ENCODE measurements at regions not wholly inside any gene's neighbourhood (a gene's known extent, or its start where the extent isn't known, plus 50 kb on each side); places are given as distances from the start of the nearest gene placed in this dataset.

DNA sequence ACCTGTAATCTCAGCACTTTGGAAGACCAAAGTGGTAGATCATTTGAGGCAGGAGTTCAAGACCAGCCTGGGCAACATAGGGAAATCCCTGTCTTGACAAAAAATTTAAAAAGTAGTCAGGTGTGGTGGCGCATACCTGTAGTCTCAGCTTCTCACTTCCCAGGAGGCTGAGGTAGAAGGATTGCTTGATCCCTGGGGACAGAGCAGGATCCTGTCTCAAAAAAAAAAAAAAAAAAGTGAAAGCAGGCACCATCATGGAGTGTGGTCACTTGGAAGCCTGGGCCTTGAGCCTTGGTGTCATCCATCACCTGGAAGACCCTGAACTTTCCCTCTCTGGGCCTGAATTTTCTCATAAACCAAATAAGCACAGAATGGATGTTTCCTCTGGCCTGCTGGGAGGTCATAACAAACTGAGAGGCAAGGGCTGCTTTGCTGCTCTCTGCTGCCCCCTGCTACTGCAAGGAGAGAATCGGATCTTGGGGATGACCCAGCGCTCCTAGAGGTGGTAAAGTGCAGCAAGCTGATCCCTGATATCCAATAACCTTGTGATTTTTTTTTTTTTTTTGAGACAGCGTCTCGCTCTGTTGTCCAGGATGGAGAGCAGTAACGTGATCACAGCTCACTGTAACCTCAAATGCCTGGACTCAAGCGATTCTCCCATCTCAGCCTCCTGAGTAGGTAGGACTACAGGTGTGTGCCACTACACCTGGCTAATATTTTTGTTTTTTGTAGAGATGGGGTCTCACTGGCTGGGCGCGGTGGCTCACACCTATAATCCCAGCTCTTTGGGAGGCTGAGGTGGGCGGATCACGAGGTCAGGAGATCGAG is 75.9 kb upstream of the RNU2-1 start:
- TF ChIP-seq POLR2AphosphoS5 (IDR thresholded peaks at IDR 0.05; ENCODE audit: low read depth, low read length), result no peak
- TF ChIP-seq, protein P1, sequence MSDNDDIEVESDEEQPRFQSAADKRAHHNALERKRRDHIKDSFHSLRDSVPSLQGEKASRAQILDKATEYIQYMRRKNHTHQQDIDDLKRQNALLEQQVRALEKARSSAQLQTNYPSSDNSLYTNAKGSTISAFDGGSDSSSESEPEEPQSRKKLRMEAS (IDR thresholded peaks at IDR 0.05), result no peak
- TF ChIP-seq POLR2A (IDR thresholded peaks at IDR 0.05; ENCODE audit: control extremely low read depth in 1 of 2, low read depth in 2 of 2, low read length in 2 of 2), result no peak
- TF ChIP-seq TEAD4 (IDR thresholded peaks at IDR 0.05; ENCODE audit: low read depth, low read length), result no peak
- TF ChIP-seq GABPA (IDR thresholded peaks at IDR 0.05; ENCODE audit: borderline replicate concordance, insufficient read depth, low read length), result no peak
- TF ChIP-seq POU5F1 (IDR thresholded peaks at IDR 0.05; ENCODE audit: low read depth, low read length), result no peak
- no peak for TF ChIP-seq SRF (IDR thresholded peaks at IDR 0.05; ENCODE audit: low read depth, low read length)
- TF ChIP-seq TAF1 (IDR thresholded peaks at IDR 0.05; ENCODE audit: low read depth, low read length), result no peak
- TF ChIP-seq, protein P2, sequence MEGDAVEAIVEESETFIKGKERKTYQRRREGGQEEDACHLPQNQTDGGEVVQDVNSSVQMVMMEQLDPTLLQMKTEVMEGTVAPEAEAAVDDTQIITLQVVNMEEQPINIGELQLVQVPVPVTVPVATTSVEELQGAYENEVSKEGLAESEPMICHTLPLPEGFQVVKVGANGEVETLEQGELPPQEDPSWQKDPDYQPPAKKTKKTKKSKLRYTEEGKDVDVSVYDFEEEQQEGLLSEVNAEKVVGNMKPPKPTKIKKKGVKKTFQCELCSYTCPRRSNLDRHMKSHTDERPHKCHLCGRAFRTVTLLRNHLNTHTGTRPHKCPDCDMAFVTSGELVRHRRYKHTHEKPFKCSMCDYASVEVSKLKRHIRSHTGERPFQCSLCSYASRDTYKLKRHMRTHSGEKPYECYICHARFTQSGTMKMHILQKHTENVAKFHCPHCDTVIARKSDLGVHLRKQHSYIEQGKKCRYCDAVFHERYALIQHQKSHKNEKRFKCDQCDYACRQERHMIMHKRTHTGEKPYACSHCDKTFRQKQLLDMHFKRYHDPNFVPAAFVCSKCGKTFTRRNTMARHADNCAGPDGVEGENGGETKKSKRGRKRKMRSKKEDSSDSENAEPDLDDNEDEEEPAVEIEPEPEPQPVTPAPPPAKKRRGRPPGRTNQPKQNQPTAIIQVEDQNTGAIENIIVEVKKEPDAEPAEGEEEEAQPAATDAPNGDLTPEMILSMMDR (IDR thresholded peaks at IDR 0.05; ENCODE audit: control extremely low read depth in 1 of 3, insufficient read depth in 1 of 3, low read depth in 1 of 3, low read length in 3 of 3), result no peak
- no peak for TF ChIP-seq TBP (IDR thresholded peaks at IDR 0.05; ENCODE audit: low read depth, low read length)

Data from H1 (cell line).